HG03354 (cell line): ENCODE measurements at regions not wholly inside any gene's neighbourhood (a gene's known extent, or its start where the extent isn't known, plus 50 kb on each side); places are given as distances from the start of the nearest gene placed in this dataset.
"Not testable (repeated sequence)": the region's sequence is repeated elsewhere in the genome, so short reads cannot be mapped to it uniquely, and the experiment has no call there.

Source experiments
- ATAC-seq: cut with Tn5 transposase; IDR thresholded peaks from one replicate; pipeline ENCODE4 v1.9.1; 2021; ENCODE audit warnings: mild to moderate bottlenecking; ENCODE audit not compliant: unreplicated experiment, poor library complexity, severe bottlenecking

DNA sequence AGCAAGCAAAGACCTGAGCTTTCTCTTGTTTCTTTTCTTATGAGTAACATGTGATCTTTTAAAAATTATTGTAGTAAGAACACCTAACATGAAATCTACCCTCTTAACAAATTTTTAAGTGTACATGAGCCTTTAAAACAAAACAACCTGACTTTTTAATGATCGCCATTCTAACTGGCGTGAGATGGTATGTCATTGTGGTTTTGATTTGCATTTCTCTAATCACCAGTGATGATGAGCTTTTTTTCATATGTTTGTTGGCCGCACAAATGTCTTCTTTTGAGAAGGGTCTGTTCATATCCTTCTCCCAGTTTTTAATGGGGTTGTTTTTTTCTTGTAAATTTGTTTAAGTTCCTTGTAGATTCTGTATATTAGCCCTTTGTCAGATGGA lies 73.7 kb upstream of the BMP2 start:
- ATAC-seq, result not testable (repeated sequence)

GRCh38 chr20:6693178-6693807 lies 74.2 kb upstream of the BMP2 start:
- no peak for ATAC-seq

GRCh38 chr20:6692566-6693173 lies 74.8 kb upstream of the BMP2 start:
- no peak for ATAC-seq

DNA sequence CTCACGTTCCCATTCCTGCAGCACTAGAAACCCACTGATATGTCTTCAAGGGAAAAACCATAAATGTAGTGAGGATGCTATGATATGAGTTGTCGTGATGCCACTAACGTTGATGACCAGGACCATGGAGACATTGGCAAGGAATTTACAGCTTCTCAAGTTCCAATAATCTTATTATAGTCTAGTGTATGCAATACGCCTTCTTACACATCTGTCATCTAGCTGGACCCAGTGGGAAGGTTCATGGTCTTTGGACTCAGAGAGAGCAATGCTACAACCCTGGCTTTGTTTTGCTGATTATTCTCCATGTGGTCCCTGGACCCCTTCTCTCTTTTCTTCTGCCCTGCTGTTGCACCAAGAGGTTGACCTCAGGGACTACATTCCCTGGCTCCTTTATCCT lies 76.0 kb upstream of the BMP2 start:
- ATAC-seq, result no peak

- no peak for ATAC-seq
Measured at GRCh38 chr20:6689339-6689973, 78.0 kb upstream of the BMP2 start.

- ATAC-seq, result peak; percentile 86
Measured at GRCh38 chr20:6686171-6686570, 81.3 kb upstream of the BMP2 start.

DNA sequence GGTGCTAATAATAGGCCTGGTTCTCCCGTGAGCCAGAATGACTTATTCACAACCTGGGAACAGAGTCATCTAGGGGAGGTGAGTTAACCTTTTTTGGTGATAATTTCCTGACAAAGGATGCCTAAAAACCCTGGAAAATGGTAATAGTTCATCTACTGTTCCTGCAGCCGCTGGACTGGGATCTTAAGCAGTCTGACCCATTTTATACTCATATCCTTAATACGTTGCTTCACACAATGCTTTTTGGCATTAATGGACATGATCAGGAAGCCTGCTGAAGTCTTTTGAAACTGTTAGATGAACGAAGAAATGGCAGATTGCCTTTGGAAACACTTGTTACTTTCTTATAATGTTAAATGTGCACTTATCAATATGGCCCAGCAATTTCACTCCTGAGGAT lies 81.9 kb upstream of the BMP2 start:
- no peak for ATAC-seq

GRCh38 chr20:6685181-6685582 lies 82.3 kb upstream of the BMP2 start:
- no peak for ATAC-seq

- no peak for ATAC-seq
Measured at GRCh38 chr20:6683021-6683977, 84.2 kb upstream of the BMP2 start.

GRCh38 chr20:6680854-6681253 lies 86.6 kb upstream of the BMP2 start:
- no peak for ATAC-seq

DNA sequence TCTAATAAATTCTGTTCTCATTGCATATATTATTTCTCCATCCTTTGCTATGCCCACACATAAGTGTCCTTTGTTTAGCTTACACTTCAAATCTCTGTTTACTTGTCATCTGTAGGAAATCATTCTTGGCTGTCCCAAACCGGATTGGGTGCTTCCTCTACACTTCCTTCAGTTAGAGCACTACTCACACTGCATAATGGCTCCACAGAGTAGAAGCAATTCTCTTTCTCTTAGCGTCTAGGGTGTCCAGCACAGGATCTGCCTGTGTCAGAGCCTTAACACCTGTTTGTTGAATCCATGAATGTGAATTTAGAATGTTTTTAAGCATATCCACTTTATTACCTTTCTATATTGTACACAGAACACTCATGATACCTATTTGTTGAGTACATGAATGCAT lies 87.0 kb upstream of the BMP2 start:
- no peak for ATAC-seq

- ATAC-seq, result no peak
Measured at GRCh38 chr20:6679086-6679485, 88.4 kb upstream of the BMP2 start.

- ATAC-seq, result no peak
Measured at GRCh38 chr20:6678101-6678500, 89.4 kb upstream of the BMP2 start.

- ATAC-seq, result no peak
Measured at GRCh38 chr20:6674831-6675230, 92.7 kb upstream of the BMP2 start.

GRCh38 chr20:6673071-6673470 lies 94.4 kb upstream of the BMP2 start:
- no peak for ATAC-seq

DNA sequence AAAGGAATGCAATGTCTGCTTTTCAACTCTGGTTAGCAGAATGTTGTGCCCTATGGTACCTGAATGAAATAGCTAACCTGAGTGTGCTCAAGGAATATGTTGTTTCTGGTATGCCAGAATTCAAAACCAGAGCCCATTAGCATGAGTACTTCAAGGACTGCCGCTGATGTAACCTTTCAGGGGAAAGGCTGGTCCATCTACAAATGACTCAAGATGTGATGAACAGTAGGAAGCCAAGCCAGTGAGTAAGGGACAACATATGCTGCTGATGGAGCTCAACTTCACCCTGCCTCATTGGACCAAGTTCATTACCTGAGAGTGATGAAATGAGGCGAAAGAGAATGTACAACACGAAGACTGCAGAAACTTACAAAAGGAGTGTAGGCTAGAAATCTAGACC lies 95.7 kb upstream of the BMP2 start:
- no peak for ATAC-seq

GRCh38 chr20:6668546-6668945 lies 98.9 kb upstream of the BMP2 start:
- ATAC-seq, result no peak

GRCh38 chr20:6665621-6666355 lies 101.7 kb upstream of the BMP2 start:
- no peak for ATAC-seq

DNA sequence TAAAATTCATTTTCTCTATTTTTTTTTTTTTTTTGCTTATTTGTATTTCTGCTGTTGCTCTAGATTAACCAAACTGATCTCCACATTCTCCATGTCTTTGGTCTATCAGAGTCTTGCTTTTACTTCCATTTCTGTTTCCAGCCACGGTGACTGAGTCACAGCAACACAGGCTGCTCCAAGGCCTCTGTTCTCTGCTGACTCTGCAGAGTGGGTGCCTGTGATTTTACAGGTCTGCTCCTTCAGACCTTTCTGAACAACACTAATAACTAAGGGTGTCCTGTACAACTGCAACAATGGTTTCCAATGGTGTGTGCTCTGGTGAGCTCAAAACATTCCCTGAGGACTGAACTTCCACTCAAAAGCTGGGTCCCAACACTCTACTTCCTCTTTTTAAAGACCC lies 102.3 kb upstream of the BMP2 start:
- no peak for ATAC-seq

DNA sequence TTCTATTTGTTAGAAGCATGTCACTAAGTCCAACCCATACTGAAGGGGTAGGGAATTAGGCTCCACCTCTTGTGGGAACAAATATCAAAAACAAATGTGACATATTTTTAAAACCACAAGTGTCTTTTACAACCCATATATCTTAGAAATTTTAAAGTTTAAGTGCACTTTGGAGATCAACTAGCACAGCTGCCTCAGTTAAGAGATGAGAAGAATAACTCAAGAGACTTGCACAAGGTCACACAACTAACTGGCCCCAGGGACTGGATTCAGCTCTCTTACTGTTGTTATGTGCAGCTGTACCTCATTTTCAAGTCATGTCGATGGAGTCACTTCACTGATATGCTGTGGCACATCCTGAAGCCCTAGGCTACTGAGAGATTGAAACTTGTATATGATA lies 102.9 kb upstream of the BMP2 start:
- ATAC-seq, result no peak
